Left cardiac atrium (tissue), 4 donors: ENCODE measurements at regions not wholly inside any gene's neighbourhood (a gene's known extent, or its start where the extent isn't known, plus 50 kb on each side); places are given as distances from the start of the nearest gene placed in this dataset.
A peak's percentile ranks its signal among the peaks of the same experiment; 100 is the strongest.
"Not testable (repeated sequence)": the region's sequence is repeated elsewhere in the genome, so short reads cannot be mapped to it uniquely, and the experiment has no call there.

ENCODE experiments used
- ATAC-seq, 2 donors: fragments of 200-7000 bp; cut with Tn5 transposase; one replicate each; pipeline ENCODE4 v1.9.1; 2020; ENCODE audit warnings: mild to moderate bottlenecking in 2 of 2, moderate library complexity in 2 of 2
- DNase-seq: peaks from one replicate; pipeline ENCODE4 v3.0.0-alpha.2; 2020
- intact Hi-C, 2 donors: fragments of 100-400 bp; cut with DNase I; formaldehyde crosslinking; loops; one replicate each; pipeline versions ENCODE4 v1.14.1 to v1.15.1; 2022 to 2023
- donor health status: DM: no; HTN: yes; CAD: no.
- donor health status: DM: no; HTN: yes; CAD: no; lungs with severe emphysema.
- donor health status: DM: yes; HTN: yes; CAD: no.
- donor health status: Dilated cardiomyopathy.

DNA sequence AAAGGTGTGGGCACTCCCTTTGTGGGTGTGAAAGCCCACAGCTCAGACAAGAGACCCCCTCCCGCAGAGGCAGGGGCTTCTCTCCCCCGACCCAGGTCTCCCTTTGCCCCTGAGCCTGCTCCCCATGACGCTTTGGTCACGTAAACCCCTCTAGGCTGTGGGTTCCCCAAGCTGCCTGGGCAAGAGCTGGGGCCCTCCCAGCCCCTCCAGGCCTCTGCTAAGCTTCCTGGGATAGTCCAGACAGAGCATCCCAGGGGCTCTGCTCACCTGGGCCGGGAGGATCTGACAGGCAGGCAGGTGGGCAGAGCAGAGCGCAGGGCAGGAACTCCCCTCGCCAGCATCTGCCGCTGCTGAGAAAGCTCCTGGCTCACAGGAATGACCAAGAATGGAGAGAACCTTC is 177.3 kb downstream of the BANP start:
- intact Hi-C loops, result no loop called here
- no peak for DNase-seq
- ATAC-seq, result no peak

DNA sequence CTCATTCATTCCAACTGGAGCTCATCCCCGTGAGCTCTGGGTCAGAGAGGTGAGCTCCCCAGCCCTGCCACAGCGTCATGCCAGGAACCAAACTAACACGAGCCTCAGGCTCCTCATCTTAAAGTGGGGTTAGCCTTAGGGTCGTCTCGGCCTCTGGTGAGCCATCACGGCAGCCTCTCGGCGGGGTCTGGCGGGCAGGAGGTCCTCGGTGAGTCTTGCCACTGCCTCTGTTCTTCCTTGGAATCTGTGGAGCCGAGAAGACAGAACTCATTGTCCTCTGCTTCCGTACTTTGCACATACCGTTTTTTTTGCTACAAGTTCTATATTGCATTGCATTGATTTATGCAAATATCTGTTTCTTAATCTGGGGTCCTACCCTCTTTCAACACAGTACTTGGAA is 177.9 kb downstream of the BANP start:
- intact Hi-C loops, DNase-seq, ATAC-seq: not testable (repeated sequence)

DNA sequence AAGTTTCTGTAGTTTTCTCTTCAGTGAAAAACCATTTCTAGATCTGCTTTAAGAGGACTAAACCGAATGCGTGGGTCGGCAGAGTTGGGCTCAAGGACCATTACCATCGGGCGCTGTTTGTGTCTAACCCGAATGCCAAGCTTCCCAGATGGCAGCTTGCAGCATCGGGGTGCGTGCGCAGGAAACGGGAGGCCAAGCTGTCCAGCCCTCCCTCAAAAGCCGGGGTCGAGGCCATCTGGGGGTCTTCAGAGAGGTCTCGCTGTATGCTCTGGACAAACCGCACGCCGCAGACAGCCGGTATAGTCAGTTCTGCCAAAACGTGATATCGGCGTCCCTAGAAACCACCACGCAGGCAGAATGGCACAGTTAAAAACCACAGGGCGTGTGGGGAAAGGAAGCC is 178.8 kb downstream of the BANP start:
- ATAC-seq, result no peak
- no peak for DNase-seq
- intact Hi-C loops, result no loop called here

- no peak for ATAC-seq
- DNase-seq, result no peak
- intact Hi-C loops, result no loop called here
Measured at GRCh38 chr16:88130681-88131080, 179.4 kb downstream of the BANP start.

- intact Hi-C loops, result no loop called here
- DNase-seq (no peak), ATAC-seq (no peak)
Measured at GRCh38 chr16:88131256-88131655, 180.0 kb downstream of the BANP start.

DNA sequence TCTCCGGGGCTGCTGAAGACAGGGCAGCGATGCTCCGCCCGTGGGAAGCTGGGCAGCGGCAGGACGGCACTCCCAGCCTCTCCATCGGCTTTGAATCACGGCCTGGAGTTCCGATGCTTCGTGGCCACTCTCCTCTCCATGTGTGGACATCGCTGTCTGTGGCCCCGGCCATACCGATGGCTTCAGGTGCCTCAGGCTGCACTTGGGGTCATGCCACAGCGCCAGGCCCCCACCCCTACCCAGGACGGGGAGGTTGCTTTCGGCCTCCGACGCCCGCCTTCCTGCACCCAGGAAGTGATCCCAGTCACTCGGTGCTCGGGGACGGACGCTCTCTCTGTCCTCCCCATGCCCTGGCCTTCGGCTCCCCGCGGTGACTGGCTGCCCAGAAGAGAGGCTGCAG is 180.7 kb downstream of the BANP start:
- no peak for ATAC-seq
- no peak for DNase-seq

DNA sequence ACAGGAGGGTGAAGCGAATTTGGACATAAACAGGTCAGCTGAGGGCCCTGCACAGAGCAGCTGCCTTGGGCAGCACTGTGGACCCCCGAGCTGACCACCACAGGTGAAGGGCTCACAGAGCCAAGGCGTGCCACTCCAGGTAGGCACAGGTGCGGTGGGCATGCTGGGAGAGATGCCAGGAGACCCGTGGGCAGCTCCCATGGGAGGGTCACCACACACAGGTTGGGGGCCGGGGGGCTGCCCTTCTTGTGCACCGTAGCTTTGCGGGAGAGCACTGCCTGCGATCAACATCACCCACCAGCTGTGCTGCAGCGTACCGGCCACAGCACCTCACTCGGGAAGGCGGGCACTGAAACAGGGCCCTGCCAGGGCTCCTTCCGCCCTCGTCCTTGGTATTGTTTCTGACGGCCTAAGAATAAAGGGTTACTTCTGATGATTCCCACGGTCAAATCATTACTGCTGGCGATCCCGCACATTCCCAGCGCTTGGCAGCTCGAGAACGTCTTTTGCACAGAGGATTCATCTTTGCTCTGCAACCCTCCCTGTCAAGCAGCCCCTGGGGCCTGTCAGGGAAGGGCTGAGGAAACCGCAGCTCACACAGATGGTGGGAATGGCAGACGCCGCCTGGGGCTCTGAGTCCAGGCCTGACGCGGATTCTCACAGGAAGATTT is 181.7 kb downstream of the BANP start:
- DNase-seq (no peak), ATAC-seq (no peak)
- intact Hi-C loops, result no loop called here

More for the DNA sequence above, 180.7 kb downstream of the BANP start:
- intact Hi-C loops, result no loop called here

DNA sequence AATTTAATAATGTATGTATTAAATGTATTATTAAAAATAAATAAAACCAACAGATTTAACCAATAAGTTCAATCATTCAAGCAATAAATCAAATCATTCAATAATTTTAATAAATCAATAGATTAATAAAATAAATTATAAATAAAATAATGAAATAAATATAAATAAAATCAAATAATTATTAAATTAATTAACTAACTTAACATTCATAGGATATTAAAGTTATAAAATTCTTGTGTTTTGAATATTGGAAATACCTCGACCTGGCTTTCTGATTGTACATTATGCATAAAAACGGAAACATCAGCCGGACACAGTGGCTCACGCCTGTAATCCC is 182.2 kb downstream of the BANP start:
- ATAC-seq, result no peak
- intact Hi-C loops, result no loop called here
- DNase-seq, result no peak

- DNase-seq, ATAC-seq, intact Hi-C loops: not testable (repeated sequence)
Measured at GRCh38 chr16:88134172-88134898, 183.1 kb downstream of the BANP start.

GRCh38 chr16:88134899-88135682 is 183.9 kb downstream of the BANP start:
- peak; percentile 28 to 49 for ATAC-seq
- intact Hi-C loops, DNase-seq: not testable (repeated sequence)

DNA sequence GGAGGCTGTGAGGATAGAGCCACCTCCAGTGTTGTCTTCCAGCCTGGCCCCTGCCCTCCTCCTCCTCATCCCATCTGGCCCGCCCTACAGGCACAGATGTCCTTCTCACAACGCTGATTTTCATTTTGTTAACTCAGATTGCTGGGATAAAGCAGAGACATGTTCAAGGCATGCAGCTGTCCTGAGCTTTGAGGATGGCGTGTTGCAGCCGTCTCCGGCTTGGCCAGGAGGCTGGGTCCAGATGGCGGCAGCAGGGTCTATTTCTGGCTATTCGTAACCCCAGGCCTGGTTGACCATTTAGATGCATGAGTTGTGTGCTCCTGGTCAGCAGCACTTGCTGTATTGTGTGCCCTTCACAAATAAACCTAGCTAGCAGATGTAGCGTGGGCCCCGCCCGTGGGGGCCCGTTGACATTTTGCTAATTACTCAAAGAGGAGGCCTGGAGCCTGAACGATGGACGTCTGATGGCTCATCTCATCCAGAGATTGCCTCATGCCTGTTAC is 185.0 kb downstream of the BANP start:
- DNase-seq, ATAC-seq, intact Hi-C loops: not testable (repeated sequence)

DNA sequence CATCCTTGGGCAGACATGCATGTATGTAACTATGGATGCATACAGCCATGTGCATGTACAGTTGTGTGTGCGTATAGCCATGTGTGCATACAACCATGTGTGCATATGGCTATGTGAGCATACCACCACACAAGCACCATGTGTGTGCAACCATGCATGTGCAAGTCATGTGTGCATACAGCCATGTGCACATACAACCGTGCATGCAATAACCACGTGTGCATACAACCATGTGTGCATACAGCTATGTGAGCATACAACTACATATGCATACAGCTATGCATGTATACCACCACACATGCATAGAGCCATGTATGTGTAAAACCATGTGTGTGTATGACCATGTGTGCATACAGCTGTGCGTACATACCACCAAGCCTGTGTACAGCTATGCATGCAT is 185.7 kb downstream of the BANP start:
- DNase-seq, ATAC-seq, intact Hi-C loops: not testable (repeated sequence)

GRCh38 chr16:88139141-88139540 is 187.9 kb downstream of the BANP start:
- ATAC-seq, DNase-seq, intact Hi-C loops: not testable (repeated sequence)

- ATAC-seq, DNase-seq: not testable (repeated sequence)
- intact Hi-C loops, result loop anchor here in 1 of 2 donors (5.0 kb wide), 1 partner anchor 63 kb away; no protein-coding TSS in a partner anchor
Measured at GRCh38 chr16:88140195-88140594, 189.0 kb downstream of the BANP start.

GRCh38 chr16:88141580-88141979 is 190.3 kb downstream of the BANP start:
- no peak for DNase-seq
- no peak for ATAC-seq
- intact Hi-C loops, result loop anchor here in 1 of 2 donors (5.0 kb wide), 1 partner anchor 64 kb away; no protein-coding TSS in a partner anchor

DNA sequence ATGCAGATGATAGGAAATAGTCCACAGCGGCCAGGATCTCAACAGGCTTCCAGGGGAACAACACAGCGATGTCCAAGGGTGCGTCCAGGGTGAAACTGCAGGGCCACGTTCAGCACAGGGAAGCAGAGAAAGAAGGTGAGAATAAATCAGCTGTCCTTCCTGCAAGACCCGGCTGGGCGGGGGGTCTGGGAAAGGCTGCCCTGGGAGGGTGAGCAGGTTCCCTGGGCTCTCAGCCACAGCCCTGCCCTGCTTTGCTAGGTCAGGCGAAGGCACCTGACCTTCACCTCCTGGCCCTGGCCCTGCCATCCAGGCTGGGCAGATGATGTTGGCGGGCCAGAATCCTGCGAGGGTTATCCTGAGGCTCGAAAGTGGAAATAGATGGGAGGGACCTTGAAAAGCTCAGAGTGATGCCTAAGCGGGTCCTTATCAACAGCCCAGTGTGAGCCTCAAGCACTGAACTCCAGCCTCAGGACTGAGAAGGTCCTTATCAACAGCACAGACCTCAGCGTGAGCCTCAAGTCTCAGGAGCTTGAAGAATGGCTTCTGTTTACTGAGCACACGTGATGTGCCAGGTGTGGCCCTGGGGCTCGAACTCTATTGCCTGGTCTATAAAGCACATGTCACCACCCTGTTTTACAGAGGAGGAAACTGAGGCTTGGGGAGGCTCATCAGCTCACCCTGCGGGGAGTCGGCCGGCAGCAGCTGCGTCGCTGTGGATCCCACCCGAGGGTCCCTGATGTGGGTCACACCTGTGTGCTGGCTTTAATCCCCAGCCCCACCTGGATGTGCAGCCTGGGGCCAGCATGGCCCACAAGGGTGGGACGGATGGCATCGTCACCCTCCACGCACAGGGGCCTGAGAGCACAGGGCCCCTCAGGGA is 191.1 kb downstream of the BANP start:
- intact Hi-C loops, result loop anchor here in 1 of 2 donors (5.0 kb wide), 1 partner anchor 65 kb away; no protein-coding TSS in a partner anchor
- DNase-seq, ATAC-seq: not testable (repeated sequence)

GRCh38 chr16:88143122-88144027 is 192.1 kb downstream of the BANP start:
- DNase-seq (peak; percentile 77), ATAC-seq (peak; percentile 65 to 81)
- intact Hi-C loops, result loop anchor here in 1 of 2 donors (5.0 kb wide), 1 partner anchor 66 kb away; no protein-coding TSS in a partner anchor
